Astrocyte (in vitro differentiated cells and primary cell): ENCODE measurements at regions not wholly inside any gene's neighbourhood (a gene's known extent, or its start where the extent isn't known, plus 50 kb on each side); places are given as distances from the start of the nearest gene placed in this dataset.

Experiments
- DNase-seq: peaks from one replicate; pipeline ENCODE4 v3.0.0-alpha.2; 2010; ENCODE audit warnings: low read depth
- FAIRE-seq: peaks from 2 replicates; lab custom pipeline; 2011; peaks lifted over from hg19 to GRCh38; lab: Jason Lieb, UNC
- H2AFZ ChIP-seq: 2 replicates; pipeline ENCODE4 v1.6.0; 2012; ENCODE audit warnings: low read depth, low read length, inconsistent platforms
- H3K27ac ChIP-seq: 2 replicates; pipeline ENCODE4 v1.5.1; 2011; ENCODE audit warnings: low read depth, low read length, inconsistent platforms
- H3K27me3 ChIP-seq: 2 replicates; pipeline ENCODE4 v1.6.0; 2011; ENCODE audit warnings: low read length, inconsistent platforms; ENCODE audit not compliant: insufficient read depth
- H3K36me3 ChIP-seq: 2 replicates; pipeline ENCODE4 v1.5.1; 2011; ENCODE audit warnings: low read length, inconsistent platforms; ENCODE audit not compliant: insufficient read depth
- H3K4me1 ChIP-seq: 2 replicates; pipeline ENCODE4 v1.5.1; 2011; ENCODE audit warnings: low read length, inconsistent platforms; ENCODE audit not compliant: insufficient read depth
- H3K4me2 ChIP-seq: 2 replicates; pipeline ENCODE4 v1.6.0; 2012; ENCODE audit warnings: low read length, inconsistent platforms
- H3K4me3 ChIP-seq: 2 replicates; pipeline ENCODE4 v1.5.1; 2011; ENCODE audit warnings: low read depth, mild to moderate bottlenecking, low read length, inconsistent platforms; ENCODE audit not compliant: insufficient read depth
- H3K79me2 ChIP-seq: 2 replicates; pipeline ENCODE4 v1.6.0; 2012; ENCODE audit warnings: mild to moderate bottlenecking, low read length, inconsistent platforms; ENCODE audit not compliant: insufficient read depth
- H3K9ac ChIP-seq: 2 replicates; pipeline ENCODE4 v1.6.0; 2012; ENCODE audit warnings: mild to moderate bottlenecking, low read length, inconsistent platforms
- H3K9me3 ChIP-seq: 2 replicates; pipeline ENCODE4 v1.5.1; 2012; ENCODE audit warnings: low read depth, mild to moderate bottlenecking, low read length, inconsistent platforms; ENCODE audit not compliant: insufficient read depth
- H4K20me1 ChIP-seq: 2 replicates; pipeline ENCODE4 v1.6.0; 2012; ENCODE audit warnings: low read length, inconsistent platforms; ENCODE audit not compliant: insufficient read depth
- H3K27ac Mint-ChIP-seq: one replicate; pipeline ENCODE4 v1.8.0; 2021; ENCODE audit warnings: mild to moderate bottlenecking, mixed read lengths; ENCODE audit not compliant: unreplicated experiment
- H3K27me3 Mint-ChIP-seq: one replicate; pipeline ENCODE4 v1.8.0; 2021; ENCODE audit warnings: low read depth, mixed read lengths; ENCODE audit not compliant: unreplicated experiment
- H3K36me3 Mint-ChIP-seq: one replicate; pipeline ENCODE4 v1.8.0; 2021; ENCODE audit warnings: low read depth, mixed read lengths; ENCODE audit not compliant: unreplicated experiment
- H3K4me1 Mint-ChIP-seq: one replicate; pipeline ENCODE4 v1.8.0; 2021; ENCODE audit warnings: low read depth, mixed read lengths; ENCODE audit not compliant: unreplicated experiment
- H3K4me3 Mint-ChIP-seq: one replicate; pipeline ENCODE4 v1.8.0; 2021; ENCODE audit warnings: mild to moderate bottlenecking, moderate library complexity, mixed read lengths; ENCODE audit not compliant: unreplicated experiment
- H3K9me3 Mint-ChIP-seq: one replicate; pipeline ENCODE4 v1.8.0; 2021; ENCODE audit warnings: mild to moderate bottlenecking, mixed read lengths; ENCODE audit not compliant: unreplicated experiment
- EZH2 ChIP-seq: IDR thresholded peaks from 2 replicates; pipeline ENCODE4 v1.6.1; 2012; ENCODE audit warnings: mild to moderate bottlenecking, low read length, inconsistent platforms; ENCODE audit not compliant: insufficient read depth
- TF ChIP-seq, protein P1 (sequence below): IDR thresholded peaks from 2 replicates; pipeline ENCODE4 v1.5.1; 2011; ENCODE audit warnings: low read depth, mild to moderate bottlenecking, inconsistent platforms, low read length, moderate library complexity; ENCODE audit not compliant: insufficient read depth

DNA sequence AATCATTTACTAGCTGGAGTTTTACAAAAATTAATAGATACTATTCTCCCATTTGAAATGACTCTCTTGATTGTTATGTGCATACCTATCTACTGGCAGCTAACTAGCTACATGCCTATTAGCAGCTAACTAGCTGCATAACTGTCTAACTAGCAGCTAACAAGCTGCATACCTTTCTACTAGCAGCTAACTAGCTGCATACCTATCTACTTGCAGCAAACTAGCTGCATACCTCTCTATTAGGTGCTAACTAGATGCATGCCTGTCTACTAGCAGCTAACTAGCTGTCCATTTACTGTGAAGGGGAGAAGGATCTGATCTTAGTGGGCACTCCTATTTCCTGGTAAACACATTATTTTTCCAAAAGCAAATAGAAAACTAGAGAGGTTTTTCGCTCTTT is 439.4 kb upstream of the PFKP start:
- no peak for DNase-seq
- no peak overlapping the region for H3K9ac ChIP-seq
- no peak overlapping the region for H2AFZ ChIP-seq
- no peaks in the 10 kb centered on the region for H3K9me3 ChIP-seq
- no peak overlapping the region for H3K4me3 Mint-ChIP-seq
- H3K4me1 ChIP-seq, result no peaks in the 10 kb centered on the region
- no peaks in the 10 kb centered on the region for H3K79me2 ChIP-seq
- no peaks in the 10 kb centered on the region for H4K20me1 ChIP-seq
- no peaks in the 10 kb centered on the region for H3K36me3 ChIP-seq
- no peak overlapping the region for H3K4me2 ChIP-seq
- no peaks in the 10 kb centered on the region for H3K4me1 Mint-ChIP-seq
- H3K36me3 Mint-ChIP-seq, result no peaks in the 10 kb centered on the region
- TF ChIP-seq EZH2, result no peak
- TF ChIP-seq, protein P1, sequence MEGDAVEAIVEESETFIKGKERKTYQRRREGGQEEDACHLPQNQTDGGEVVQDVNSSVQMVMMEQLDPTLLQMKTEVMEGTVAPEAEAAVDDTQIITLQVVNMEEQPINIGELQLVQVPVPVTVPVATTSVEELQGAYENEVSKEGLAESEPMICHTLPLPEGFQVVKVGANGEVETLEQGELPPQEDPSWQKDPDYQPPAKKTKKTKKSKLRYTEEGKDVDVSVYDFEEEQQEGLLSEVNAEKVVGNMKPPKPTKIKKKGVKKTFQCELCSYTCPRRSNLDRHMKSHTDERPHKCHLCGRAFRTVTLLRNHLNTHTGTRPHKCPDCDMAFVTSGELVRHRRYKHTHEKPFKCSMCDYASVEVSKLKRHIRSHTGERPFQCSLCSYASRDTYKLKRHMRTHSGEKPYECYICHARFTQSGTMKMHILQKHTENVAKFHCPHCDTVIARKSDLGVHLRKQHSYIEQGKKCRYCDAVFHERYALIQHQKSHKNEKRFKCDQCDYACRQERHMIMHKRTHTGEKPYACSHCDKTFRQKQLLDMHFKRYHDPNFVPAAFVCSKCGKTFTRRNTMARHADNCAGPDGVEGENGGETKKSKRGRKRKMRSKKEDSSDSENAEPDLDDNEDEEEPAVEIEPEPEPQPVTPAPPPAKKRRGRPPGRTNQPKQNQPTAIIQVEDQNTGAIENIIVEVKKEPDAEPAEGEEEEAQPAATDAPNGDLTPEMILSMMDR, result no peak
- peaks cover 3% of the 10 kb centered on the region for H3K9me3 Mint-ChIP-seq
- no peaks in the 10 kb centered on the region for H3K27me3 ChIP-seq
- no peak overlapping the region for H3K27ac ChIP-seq
- peaks cover 9% of the 10 kb centered on the region for H3K27me3 Mint-ChIP-seq
- H3K4me3 ChIP-seq, result no peak overlapping the region
- no peak overlapping the region for H3K27ac Mint-ChIP-seq
- FAIRE-seq, result no peak

DNA sequence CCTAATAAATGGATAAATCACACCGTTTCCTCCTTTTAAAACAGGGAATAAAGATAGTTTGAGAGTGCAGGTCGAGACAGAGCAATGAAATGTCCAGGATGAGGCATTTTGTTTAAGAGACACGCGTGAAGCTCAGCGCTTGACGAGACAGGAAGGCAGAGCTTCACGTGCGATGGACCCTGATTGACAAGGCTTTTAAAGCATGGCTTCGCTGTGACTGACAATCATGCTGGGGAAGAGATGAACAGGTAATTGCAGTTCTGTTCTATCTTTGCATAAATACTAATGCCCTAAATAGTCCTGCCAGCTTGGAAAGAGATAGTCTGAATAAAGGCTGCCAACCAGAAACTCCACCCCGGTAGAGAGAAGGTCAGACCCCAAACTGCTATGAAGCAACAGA is 442.3 kb upstream of the PFKP start:
- Histone ChIP-seq H3K9ac (no peak overlapping the region), H3K27me3 (no peaks in the 10 kb centered on the region), H3K27ac (no peak overlapping the region), H3K4me1 (no peaks in the 10 kb centered on the region), H4K20me1 (no peaks in the 10 kb centered on the region), H3K4me2 (no peak overlapping the region), H3K9me3 (no peaks in the 10 kb centered on the region), H2AFZ (no peak overlapping the region), H3K79me2 (no peaks in the 10 kb centered on the region), H3K36me3 (no peaks in the 10 kb centered on the region), H3K4me3 (no peak overlapping the region)
- no peak for DNase-seq
- Mint-ChIP-seq H3K4me3 (no peak overlapping the region), H3K4me1 (peaks cover 11% of the 10 kb centered on the region), H3K36me3 (no peaks in the 10 kb centered on the region), H3K9me3 (peaks cover 3% of the 10 kb centered on the region), H3K27me3 (peaks cover 9% of the 10 kb centered on the region), H3K27ac (no peak overlapping the region)
- no peak for FAIRE-seq
- no peak for TF ChIP-seq EZH2
- TF ChIP-seq, protein P1, result no peak

DNA sequence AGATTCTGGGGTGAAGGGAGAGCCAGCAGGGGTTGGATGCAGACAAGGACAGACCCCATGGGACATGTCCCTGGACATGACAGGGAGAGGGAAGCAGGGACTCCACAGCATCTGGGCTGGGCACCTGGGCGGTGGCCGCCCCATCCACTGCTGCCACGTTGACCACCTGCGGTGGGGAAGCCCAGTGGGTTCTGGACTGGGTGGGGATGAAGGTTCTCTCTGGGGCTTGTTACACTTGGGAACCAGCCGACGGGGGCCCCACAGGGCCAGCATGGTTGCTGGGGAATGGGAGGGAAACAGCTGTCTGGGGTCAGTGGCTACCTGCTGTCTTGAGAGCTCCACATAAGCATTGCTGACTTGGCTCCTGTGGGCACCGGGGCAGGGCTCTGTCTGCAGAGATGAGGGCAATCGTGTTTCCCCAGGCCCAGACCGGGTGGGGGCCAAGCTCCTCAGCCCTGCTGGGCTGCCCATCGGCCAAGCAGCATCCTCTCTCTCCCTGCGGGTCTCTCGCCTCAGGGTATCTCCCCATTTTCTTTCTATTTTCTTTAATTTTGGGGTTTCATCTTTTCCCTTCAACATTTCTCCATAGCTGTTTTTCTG is 443.6 kb upstream of the PFKP start:
- Mint-ChIP-seq H3K4me3 (no peak overlapping the region), H3K27ac (no peak overlapping the region), H3K27me3 (peaks cover 9% of the 10 kb centered on the region), H3K4me1 (peaks cover 11% of the 10 kb centered on the region), H3K36me3 (no peaks in the 10 kb centered on the region), H3K9me3 (peaks cover 3% of the 10 kb centered on the region)
- TF ChIP-seq, protein P1, result no peak
- no peak for TF ChIP-seq EZH2
- no peak overlapping the region for H3K27ac ChIP-seq
- H3K36me3 ChIP-seq, result no peaks in the 10 kb centered on the region
- H3K79me2 ChIP-seq, result no peaks in the 10 kb centered on the region
- no peak overlapping the region for H3K4me2 ChIP-seq
- no peaks in the 10 kb centered on the region for H3K27me3 ChIP-seq
- H2AFZ ChIP-seq, result no peak overlapping the region
- no peaks in the 10 kb centered on the region for H4K20me1 ChIP-seq
- no peak overlapping the region for H3K4me3 ChIP-seq
- no peak overlapping the region for H3K9ac ChIP-seq
- H3K9me3 ChIP-seq, result no peaks in the 10 kb centered on the region
- no peak for DNase-seq
- H3K4me1 ChIP-seq, result no peaks in the 10 kb centered on the region
- FAIRE-seq, result no peak
